ENCODE measurements at regions not wholly inside any gene's neighbourhood (a gene's known extent, or its start where the extent isn't known, plus 50 kb on each side); places are given as distances from the start of the nearest gene placed in this dataset.

GRCh38 chr12:125619723-125620122 lies 554.5 kb downstream of the AACS start:
- no peak overlapping the region for H3K27ac ChIP-seq (ENCODE audit: low read depth, low read length)
- no peaks in the 10 kb centered on the region for H3K27me3 ChIP-seq (ENCODE audit: control insufficient read depth, insufficient read depth, low read length)
- no peak overlapping the region for H3K4me3 ChIP-seq (ENCODE audit: low read depth, low read length)
- peaks cover 18% of the 10 kb centered on the region; the same call in 1 of the 2 replicates for H3K9me3 ChIP-seq (ENCODE audit: control insufficient read depth, insufficient read depth, low read length)
- DNase-seq (ENCODE audit: low read depth, low spot score): no peak
- TF ChIP-seq, protein P1, sequence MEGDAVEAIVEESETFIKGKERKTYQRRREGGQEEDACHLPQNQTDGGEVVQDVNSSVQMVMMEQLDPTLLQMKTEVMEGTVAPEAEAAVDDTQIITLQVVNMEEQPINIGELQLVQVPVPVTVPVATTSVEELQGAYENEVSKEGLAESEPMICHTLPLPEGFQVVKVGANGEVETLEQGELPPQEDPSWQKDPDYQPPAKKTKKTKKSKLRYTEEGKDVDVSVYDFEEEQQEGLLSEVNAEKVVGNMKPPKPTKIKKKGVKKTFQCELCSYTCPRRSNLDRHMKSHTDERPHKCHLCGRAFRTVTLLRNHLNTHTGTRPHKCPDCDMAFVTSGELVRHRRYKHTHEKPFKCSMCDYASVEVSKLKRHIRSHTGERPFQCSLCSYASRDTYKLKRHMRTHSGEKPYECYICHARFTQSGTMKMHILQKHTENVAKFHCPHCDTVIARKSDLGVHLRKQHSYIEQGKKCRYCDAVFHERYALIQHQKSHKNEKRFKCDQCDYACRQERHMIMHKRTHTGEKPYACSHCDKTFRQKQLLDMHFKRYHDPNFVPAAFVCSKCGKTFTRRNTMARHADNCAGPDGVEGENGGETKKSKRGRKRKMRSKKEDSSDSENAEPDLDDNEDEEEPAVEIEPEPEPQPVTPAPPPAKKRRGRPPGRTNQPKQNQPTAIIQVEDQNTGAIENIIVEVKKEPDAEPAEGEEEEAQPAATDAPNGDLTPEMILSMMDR (IDR thresholded peaks at IDR 0.05; ENCODE audit: low read depth, low read length): no peak
- ChIA-PET CTCF (no interaction called here), POLR2A (no interaction called here)

GRCh38 chr12:125633686-125634085 lies 568.5 kb downstream of the AACS start:
- TF ChIP-seq, protein P1 (IDR thresholded peaks at IDR 0.05; ENCODE audit: low read depth, low read length): no peak
- ChIA-PET CTCF (no interaction called here), POLR2A (no interaction called here)
- DNase-seq (ENCODE audit: low read depth, low spot score): no peak
- Histone ChIP-seq H3K4me3 (ENCODE audit: low read depth, low read length) (no peak overlapping the region), H3K27me3 (ENCODE audit: control insufficient read depth, insufficient read depth, low read length) (no peaks in the 10 kb centered on the region), H3K9me3 (ENCODE audit: control insufficient read depth, insufficient read depth, low read length) (peaks cover 17% of the 10 kb centered on the region), H3K27ac (ENCODE audit: low read depth, low read length) (no peak overlapping the region)

DNA sequence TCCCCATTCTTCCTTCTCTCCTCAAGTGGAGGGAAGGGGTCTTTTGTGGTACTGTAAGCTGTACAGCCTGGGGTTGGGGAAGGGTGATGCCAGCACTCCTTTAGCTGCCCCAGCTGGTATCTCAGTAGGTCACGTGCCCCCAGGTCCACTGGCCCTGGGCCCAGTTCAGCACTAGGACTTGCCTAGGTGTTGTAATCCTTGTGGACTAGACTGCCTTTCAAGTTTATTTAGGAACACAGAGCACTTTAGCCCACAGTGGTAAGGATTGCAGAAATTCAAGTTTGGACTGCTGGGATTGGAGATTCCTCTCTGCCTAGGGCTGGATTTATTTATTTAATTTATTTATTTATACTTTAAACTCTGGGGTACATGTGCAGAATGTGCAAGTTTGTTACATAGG lies 569.6 kb downstream of the AACS start:
- TF ChIP-seq, protein P1 (IDR thresholded peaks at IDR 0.05; ENCODE audit: low read depth, low read length): no peak
- no peak overlapping the region for H3K27ac ChIP-seq (ENCODE audit: low read depth, low read length)
- DNase-seq (ENCODE audit: low read depth, low spot score): no peak
- no peaks in the 10 kb centered on the region for H3K27me3 ChIP-seq (ENCODE audit: control insufficient read depth, insufficient read depth, low read length)
- ChIA-PET CTCF (no interaction called here), POLR2A (no interaction called here)
- H3K9me3 ChIP-seq (ENCODE audit: control insufficient read depth, insufficient read depth, low read length): peaks cover 19% of the 10 kb centered on the region
- H3K4me3 ChIP-seq (ENCODE audit: low read depth, low read length): no peak overlapping the region

GRCh38 chr12:125639826-125640225 lies 574.6 kb downstream of the AACS start:
- DNase-seq (ENCODE audit: low read depth, low spot score): no peak
- H3K4me3 ChIP-seq (ENCODE audit: low read depth, low read length): no peak overlapping the region
- no peaks in the 10 kb centered on the region for H3K27me3 ChIP-seq (ENCODE audit: control insufficient read depth, insufficient read depth, low read length)
- H3K9me3 ChIP-seq (ENCODE audit: control insufficient read depth, insufficient read depth, low read length): peaks cover 31% of the 10 kb centered on the region
- ChIA-PET POLR2A (no interaction called here), CTCF (no interaction called here)
- H3K27ac ChIP-seq (ENCODE audit: low read depth, low read length): no peak overlapping the region
- TF ChIP-seq, protein P1 (IDR thresholded peaks at IDR 0.05; ENCODE audit: low read depth, low read length): no peak

GRCh38 chr12:125643055-125643454 lies 577.8 kb downstream of the AACS start:
- Histone ChIP-seq H3K9me3 (ENCODE audit: control insufficient read depth, insufficient read depth, low read length) (peaks cover 42% of the 10 kb centered on the region), H3K27me3 (ENCODE audit: control insufficient read depth, insufficient read depth, low read length) (no peaks in the 10 kb centered on the region), H3K4me3 (ENCODE audit: low read depth, low read length) (no peak overlapping the region), H3K27ac (ENCODE audit: low read depth, low read length) (no peak overlapping the region)
- ChIA-PET CTCF (no interaction called here), POLR2A (no interaction called here)
- TF ChIP-seq, protein P1 (IDR thresholded peaks at IDR 0.05; ENCODE audit: low read depth, low read length): no peak
- no peak for DNase-seq (ENCODE audit: low read depth, low spot score)
